HL-60/S4 (cell line): ENCODE measurements at regions not wholly inside any gene's neighbourhood (a gene's known extent, or its start where the extent isn't known, plus 50 kb on each side); places are given as distances from the start of the nearest gene placed in this dataset.

Source experiments
- in situ Hi-C: fragments of 300-500 bp; cut with MboI; formaldehyde crosslinking; loops from 2 replicates; pipeline ENCODE4 v1.14.3; 2022; ENCODE audit warnings: low sequenced_read_pairs

DNA sequence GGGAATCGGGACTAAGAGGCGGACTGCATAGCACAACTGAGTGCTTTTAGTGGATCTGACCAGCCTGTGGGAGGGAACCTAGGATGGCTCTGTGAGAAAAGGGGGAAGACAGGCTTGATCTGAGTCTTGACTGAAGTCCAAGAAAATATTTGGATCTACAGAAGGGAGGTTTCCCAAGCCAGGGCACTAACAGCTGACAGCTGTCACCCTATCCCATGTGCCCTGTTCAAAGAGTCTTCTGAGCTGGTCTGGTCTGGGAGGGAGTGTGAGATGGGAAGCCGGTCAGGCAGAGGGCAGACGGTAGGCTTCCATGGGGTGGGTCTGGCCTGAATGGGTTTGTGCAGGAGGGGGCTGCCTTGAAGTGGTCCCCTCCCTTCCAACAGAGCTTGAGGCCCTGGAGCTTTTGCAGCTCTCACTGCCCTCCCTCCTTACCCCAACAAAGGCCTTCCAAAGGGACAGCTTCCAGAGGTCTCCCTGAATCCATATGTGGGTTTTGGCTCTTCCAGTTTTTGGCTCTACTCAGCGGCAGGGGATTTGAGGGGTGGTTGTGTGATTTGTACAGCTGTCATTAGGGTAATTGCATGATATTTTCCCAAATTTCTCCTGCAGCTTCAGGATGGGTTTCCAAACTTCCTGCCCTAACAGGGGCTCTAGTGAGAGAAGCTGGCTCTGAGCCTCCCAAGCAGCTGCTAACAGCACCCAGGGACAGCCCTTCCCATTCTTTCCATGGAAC is 643.7 kb downstream of the BCOR start:
- in situ Hi-C loops = no loop called here

DNA sequence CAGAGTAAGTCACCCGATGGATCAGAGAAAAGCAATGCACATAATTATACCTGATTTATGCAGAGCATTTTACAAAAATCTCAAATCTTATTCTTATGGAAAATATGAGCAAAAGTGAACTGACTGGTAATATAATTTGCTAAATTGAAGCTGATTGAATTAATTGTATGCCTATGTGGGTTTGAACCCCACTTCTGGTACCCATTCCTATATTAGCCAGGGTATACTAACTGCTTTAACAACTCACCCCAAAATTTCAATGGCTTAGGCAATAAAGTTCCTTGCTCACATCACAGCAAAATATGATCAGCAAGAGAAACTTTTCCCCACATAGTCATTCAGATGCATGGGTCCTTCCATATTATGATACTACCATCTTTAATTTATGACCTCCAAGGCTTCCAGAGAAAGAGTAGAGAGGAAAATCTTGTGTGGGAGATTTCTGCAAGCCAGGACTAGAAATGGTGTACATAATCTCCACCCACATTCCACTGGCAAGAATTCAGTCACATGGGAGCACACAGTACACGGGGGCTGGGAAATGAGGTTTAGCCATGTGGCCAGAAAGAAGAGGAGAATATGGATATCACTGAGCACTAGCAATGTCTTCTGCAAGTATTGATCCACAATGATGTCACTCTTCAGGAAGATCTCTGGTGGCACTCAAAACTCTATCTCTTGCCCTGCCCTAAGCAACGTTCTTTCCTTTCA is 640.7 kb downstream of the BCOR start:
- in situ Hi-C loops = no loop called here

DNA sequence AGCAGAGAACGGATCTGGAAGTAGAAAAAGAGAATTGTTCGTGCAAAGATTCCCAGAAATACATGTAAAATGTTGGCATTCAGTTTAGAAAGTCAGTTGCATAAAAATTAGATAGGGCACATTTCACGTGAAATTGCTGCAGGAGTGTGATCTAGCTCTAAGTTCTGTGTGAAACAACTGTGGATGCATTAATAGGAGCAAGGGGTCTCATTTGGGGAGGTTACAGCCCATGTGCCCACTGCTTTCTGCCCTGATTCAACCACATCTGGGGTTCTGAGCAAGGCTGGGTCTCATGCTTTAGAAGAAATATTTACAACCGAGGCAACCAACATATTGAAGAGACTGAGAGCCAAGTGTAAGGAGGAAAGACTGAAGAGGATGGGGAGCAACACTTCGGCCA is 639.0 kb downstream of the BCOR start:
- in situ Hi-C loops = no loop called here

DNA sequence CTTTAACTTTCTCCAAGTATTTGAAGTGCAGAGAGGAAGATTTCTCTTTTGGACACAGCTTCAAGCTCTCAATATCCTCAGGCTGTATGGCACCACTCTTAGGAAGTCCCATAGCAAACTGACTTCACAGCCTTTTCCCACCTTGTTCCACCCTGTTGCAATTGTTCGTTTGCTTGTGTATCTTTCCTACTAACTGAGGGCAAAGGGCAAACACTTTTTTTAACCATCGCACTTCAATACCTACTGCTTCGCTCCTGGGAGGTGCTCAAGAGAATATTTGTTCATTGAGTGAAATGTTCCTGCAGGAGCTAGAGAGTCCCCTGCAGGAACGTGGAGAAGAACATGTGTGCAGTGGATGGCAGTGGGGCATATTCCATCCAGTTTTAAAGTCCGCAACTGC is 638.6 kb downstream of the BCOR start:
- in situ Hi-C loops = no loop called here

DNA sequence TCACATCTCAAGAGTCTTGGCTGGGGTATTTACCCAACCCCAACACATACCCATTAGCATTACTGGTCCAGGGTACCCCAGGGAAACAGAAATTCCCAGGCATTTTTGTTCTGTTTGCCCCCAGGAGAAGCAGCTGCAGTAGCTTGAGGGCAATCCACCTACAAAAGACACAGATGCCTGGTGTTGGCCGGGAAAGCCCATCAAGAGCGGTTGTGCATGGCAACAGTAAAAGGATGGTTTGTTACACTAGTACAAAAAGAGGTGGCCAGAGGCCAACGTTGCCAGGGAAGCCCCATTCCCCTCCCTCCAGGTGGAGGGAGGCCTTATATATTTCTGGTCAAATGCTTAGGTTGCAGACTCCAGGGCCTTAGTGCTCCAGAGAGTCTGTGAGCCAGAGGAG is 637.8 kb downstream of the BCOR start:
- in situ Hi-C loops = no loop called here

DNA sequence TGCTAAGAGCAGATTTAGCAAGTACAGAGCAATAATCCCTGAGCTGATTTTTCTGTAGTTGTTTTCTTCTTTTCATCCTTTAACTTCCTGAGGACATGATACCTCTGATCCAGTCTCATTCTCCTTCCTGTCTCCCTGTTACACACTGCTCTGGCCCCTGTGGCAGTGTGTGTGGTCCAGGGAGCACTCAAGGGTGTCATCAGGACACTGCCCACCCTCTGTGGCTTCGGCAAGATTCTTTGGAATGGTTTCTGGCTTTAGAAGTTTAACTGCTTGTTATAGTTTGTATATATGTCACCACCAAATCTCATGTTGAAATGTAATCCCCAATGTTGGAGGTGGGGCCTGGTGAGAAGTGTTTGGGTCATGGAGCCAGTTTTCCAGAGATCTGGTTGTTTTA is 637.3 kb downstream of the BCOR start:
- in situ Hi-C loops = no loop called here

DNA sequence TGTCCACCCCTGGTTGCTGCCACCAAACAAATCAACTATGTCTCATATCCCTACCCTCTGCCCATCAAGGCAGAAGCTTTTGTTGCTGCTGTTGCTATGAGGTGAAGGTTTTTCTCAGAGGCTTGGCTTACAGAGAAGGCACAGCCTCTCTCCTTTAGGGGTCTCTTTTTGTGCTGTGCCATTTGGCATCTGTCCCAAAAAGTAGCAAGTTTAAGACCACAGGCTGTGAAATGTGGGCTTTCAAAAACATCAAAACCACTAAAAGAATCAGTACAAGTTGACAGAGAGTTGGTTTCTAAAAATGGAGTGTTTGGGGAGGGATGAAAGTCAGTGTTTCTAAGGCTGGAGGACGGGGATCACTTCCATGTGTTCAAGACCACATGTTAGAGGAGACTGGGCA is 634.9 kb downstream of the BCOR start:
- in situ Hi-C loops = no loop called here

DNA sequence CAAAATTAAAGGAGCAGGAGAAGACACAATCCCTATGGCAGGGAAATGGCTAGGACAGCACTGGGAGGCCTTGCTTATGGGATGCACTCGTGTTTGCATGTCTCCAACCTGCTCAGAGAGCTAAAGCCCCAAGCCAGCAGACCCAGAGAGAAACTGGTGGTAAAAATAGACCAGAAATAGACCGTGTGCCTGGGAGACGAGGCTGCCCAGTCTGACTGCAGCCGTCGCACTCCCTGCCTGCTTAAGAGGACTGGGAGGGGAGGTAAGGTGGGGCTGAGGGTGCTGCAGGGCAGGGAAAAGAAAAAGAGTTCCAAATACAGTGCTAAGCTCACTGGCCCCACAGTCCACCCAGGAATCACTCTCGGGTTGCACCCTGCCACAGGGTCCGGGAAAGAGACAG is 633.5 kb downstream of the BCOR start:
- in situ Hi-C loops = no loop called here

DNA sequence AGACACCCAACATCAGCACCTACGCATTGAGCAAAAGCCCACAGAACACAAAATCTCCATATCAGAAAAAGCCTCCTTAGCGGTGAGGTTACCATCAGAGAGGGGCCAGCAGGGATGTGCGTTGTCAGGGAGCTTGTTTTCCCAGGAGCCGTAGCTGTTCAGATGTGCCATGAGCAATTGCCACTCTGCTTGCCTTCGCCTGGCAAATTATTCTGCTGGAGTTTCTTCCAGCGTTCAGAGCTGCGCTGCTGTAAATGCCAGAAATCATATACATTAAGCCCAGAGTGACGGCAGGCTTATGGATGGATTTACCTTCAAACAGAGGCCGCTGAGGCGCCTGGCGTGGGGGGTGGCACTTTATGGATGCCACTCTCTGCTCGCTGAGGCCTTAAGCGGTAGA is 632.3 kb downstream of the BCOR start:
- in situ Hi-C loops = no loop called here

DNA sequence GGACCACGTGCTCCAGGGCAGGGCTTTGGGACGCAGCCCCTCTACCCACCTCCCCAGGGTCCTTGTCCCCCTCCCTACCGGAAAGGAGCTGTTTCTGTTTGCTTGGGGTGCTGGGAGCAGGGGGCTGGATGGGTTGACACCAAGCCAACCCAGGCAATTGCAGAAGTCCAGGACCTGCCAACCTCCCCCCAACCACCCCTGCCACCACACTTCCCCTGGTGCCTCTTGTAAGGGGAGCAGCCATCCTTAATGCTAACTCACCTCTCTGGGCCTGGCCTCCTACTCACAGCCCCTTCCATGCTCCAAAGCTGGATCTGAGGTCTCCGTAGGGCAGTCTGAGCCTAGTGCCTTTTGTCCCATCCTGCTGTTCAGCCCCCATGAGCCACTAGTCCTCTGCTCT is 631.9 kb downstream of the BCOR start:
- in situ Hi-C loops = no loop called here

DNA sequence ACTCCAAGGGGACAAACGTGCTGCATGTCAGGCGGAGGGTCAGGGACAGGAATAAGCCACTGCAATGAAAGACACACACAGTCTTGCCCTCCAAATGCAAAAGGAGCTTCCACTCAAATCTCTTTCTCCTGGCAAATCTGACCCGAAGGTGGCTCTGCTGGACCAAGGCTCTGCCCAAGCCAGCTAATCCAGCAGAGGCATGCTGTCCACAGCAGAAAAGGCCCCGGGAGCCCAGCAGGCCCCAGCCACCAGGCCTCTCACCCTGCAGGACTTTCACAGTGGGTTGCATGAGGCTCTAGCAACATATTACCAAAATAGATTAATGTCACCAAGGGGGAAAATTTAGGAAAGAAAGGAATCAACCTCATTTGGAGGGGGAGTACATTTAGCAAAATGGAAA is 628.6 kb downstream of the BCOR start:
- in situ Hi-C loops = no loop called here

DNA sequence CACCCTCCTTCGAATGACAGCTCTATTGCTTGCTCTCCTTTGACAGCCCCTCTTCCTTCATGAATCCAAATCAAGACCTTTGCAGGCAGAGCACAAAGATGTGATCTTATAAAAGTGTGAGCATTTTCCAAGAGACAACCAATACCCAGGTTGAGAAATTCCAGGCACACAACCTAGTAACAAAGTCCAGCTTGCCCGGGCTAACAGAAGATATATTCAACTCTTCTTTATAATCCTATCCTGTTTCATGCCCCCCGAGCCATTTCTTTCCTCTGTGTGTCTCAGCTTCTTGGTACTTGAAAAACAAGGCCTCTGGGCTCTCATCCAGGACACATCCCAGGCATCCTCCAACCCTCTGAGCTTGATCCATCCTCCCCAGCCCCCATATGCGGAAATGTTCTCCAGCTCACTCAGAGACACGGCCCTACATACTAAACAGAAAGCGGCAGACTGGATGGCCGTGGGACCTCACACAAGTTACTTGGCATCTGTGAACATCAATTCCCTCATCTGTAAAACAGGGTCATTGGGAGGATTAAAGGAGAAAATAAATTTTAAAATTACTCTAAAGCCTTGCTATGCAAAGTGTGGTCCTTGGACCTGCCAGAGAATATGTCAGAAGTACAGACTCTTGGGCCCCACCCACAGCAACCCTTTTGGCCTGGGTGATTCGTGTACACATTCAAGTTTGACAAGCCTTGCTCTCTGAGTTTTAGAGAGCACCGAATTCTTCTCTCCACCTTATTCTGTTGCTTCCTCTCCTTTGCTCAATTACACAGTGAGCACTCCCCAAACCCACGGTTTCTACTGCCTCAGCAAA is 627.0 kb downstream of the BCOR start:
- in situ Hi-C loops = no loop called here

DNA sequence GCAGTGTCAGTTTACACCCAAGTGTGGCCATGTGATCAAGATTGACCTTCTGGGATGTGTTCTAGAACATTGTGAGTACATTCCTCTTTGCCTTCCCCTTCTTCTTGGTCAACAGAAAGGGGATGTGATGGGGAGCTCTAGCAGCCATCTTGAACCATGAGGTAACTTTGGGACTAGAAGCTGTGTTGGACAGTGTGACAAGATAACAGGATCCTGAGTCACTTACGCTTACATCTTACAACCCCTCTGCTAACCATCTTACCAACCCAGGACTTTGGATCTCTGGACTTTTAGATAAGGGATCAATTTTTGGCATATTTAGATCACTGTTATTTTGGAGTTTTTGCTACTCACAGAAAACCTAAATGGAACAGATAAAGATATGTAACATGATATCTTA is 625.6 kb downstream of the BCOR start:
- in situ Hi-C loops = no loop called here

DNA sequence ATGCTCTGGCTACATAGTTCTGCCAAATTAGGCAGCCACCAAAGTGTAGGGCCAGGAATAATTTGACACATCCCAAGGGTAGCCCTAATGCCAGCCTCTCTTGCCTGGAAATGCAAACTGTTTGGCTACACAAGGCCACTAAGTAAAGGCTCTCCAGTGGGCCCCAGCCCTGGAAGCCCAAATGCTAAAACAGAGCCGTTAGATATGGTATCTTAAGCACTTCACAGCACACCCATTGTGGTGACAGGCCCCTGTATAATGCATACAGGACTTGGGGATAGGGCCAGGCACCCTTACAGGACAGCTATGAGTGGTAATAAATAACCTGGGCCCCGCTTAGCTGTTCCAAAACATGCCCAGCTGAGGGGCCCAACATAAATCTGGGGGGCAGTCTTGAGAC is 623.9 kb downstream of the BCOR start:
- in situ Hi-C loops = no loop called here

DNA sequence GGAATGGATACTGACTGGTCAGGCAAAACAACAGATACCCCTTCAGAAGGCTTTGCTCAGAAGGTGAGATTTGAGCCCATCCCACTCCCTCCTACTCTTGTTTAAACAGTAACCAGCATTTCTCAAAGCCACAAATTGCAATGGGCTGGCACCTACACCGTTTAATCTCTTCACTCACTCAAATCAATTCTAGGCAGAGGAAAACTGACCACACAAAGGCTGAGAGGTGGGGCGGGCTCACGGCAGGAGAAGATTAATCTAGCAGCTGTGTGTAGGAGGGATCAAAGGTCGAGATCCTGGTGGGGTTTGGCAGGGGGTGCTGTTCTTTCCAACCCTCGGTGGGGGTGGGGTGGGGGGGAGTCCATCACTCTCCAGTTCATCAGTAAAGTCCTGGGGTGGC is 622.4 kb downstream of the BCOR start:
- in situ Hi-C loops = no loop called here

DNA sequence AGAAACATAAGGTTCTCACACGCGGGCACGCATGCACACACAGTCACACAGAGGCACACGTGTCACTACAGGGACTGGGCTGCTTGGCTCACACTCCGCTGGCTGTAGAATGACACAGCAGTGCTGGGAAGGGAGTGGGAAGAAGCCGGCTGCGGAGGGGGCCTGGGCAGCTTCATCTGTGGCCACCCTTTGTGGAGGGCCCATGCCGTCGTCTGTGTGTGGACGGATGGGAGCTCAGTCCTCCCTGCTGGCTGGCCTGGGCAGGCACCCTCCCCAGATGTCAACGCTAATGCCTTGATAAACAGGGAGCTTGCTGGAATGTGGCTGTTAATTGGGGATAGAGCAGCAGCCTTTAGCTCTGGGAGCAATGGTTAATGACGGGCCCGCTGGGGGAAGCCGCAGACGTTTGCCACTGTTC is 621.1 kb downstream of the BCOR start:
- in situ Hi-C loops = no loop called here

DNA sequence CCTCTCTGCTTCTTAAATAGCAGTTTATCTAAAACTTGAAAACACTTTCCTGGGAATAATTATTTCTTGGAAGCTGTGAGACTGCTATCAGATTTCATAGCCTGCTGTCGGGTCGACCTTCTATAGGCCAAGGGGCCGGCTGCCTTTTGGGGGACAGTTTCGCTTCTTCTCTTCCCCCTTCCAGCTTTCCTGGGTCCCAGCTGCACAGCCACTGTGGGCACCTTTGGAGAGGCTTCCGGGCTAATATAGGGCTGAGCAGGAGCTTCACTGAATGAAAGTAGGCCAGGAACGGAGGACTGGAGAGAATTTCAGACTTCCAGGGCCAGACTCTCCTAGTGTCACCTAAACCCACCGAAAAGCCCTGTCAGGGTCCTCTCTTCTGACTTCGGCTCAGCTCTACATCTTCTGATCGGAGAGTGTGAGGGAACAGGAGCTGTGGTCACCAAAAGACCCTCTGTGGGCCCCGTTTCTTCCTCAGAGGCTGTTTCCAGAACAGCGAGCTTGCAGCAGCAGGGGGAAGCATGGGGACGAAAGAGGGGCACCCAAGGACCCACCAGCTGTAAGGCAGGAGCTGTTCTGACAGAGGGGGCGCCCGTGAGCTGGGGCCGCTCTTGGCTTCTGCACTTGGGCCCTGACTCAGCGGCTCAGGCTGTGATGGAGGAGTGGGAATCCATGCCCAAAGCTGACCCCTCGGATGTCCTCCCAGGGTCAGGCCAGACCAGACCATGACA is 620.6 kb downstream of the BCOR start:
- in situ Hi-C loops = no loop called here

DNA sequence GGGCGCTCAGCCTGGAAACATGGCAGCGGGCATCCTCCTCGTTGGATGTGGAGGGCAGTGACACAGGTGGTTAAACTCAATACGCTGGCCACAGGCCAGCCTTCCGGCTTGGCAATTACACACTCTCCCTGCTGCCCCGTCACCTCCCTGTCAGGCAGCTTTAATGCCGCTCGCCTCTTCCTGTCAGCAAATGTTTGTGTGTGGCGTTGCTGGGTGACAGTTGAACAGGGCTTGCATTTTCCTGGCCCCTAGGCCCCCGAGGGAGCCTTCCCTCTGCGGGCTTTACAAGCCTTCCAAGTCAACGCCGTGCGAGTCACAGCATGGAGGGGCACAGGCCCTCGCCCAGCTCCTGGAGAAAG is 620.0 kb downstream of the BCOR start:
- in situ Hi-C loops = no loop called here

DNA sequence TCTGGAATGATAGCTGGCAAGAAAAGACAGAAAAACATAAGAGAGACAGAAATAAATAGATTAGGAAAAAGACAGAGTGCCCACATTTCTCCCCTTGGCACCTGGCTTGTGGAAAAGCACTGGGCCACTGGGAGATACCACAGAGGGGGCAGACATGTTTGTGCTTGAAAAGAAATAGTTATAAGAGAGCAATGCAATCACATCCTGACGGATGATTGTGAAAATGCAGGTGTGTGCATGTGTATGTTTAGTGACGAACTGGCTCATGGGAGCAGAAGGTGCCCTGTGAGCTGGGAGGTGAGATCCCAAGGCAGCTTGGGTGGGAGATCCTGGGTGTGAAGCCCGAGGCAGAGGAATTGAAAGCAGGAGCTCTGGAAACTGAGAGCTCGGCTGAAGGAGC is 617.9 kb downstream of the BCOR start:
- in situ Hi-C loops = no loop called here

DNA sequence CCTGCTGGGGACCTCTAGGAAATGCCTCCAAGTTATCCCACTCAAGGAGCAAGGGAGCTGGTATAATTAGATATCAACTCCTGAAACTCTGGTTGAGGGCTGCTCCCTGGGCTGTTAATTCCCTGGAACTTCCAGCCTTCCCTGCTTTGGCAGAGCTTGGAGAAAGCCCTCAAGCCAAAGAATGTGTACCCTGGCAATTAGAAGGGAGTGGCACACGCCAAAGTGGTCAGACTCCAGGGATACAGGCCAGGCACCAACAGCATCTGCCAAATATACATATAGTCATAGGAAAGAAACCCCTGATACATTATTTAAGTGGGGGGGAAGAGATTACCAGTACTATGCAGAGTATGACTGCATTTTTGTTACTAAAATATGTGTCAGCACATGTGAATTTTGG is 616.8 kb downstream of the BCOR start:
- in situ Hi-C loops = no loop called here

DNA sequence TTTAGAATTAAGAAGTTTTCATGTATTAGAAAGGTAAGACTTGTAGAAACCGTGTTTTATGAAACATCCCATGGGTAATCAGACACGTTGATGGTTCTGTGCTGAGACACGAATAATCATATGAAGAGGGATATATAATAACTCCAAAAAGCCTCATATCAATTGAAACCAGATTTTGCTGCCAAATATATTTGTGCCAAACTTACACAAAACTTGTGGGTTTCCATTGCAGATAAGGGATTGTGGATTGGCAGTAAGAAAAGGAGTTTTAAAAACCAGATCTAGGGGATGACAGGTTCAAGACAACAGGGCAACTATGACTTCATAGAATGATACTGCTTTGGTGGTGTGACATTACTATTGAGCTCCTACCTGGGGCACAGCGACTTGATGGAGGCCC is 616.1 kb downstream of the BCOR start:
- in situ Hi-C loops = no loop called here
